ENCODE measurements at regions not wholly inside any gene's neighbourhood (a gene's known extent, or its start where the extent isn't known, plus 50 kb on each side); places are given as distances from the start of the nearest gene placed in this dataset.

GRCh38 chr9:25226901-25227686 lies 451.1 kb downstream of the TUSC1 start:
- TF ChIP-seq CTCF (IDR thresholded peaks at IDR 0.05) (no peak), EP300 (IDR thresholded peaks at IDR 0.05) (no peak)
